Breast epithelium (tissue), 3 donors: ENCODE measurements at regions not wholly inside any gene's neighbourhood (a gene's known extent, or its start where the extent isn't known, plus 50 kb on each side); places are given as distances from the start of the nearest gene placed in this dataset.

ENCODE experiments used
- POLR2A ChIP-seq: fragments of 450-650 bp; IDR thresholded peaks from one replicate; pipeline ENCODE4 v1.6.1; 2016; ENCODE audit warnings: antibody characterized with exemption, mild to moderate bottlenecking, moderate library complexity
- POLR2AphosphoS5 ChIP-seq, 3 donors: sonication (generic); formaldehyde crosslinking; IDR thresholded peaks; one replicate each; pipeline ENCODE4 v1.6.1; 2017; ENCODE audit warnings: antibody characterized with exemption in 3 of 3

DNA sequence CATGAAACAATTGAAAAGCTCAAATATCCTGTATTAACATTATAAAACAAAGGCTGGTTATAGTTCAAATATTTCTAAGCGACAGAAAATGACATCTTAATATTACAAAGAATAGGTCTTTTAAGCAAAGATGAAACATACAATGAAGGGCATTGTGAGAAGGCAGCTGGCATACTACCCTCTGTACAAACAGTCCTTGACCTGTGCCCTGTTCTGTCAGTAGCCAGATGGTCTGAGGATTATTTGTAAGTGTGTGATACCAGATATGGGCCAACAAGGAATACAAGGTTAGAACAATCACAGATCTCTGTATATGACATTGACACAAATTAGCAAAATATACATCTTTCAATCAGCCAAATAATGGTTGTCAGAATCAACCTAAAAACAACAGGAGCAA lies 1350.4 kb downstream of the AMY1C start:
- TF ChIP-seq POLR2AphosphoS5 (IDR thresholded peaks at IDR 0.05) (no peak), POLR2A (no peak)
